T-helper 1 cell treated with Interleukin-12 subunit alpha and Interleukin-12 subunit beta and Interleukin-4 antibody, amounts not matched to agents 30 μg/mL and 1 μg/mL, for 36 hours (primary cell): ENCODE measurements at regions not wholly inside any gene's neighbourhood (a gene's known extent, or its start where the extent isn't known, plus 50 kb on each side); places are given as distances from the start of the nearest gene placed in this dataset.

Experiments used
- H3K27ac Mint-ChIP-seq: one replicate; pipeline ENCODE4 v1.8.0; 2021; ENCODE audit warnings: mild to moderate bottlenecking, mixed read lengths
- H3K27me3 Mint-ChIP-seq: one replicate; pipeline ENCODE4 v1.8.0; 2021; ENCODE audit warnings: low read depth, mixed read lengths
- H3K36me3 Mint-ChIP-seq: one replicate; pipeline ENCODE4 v1.8.0; 2021; ENCODE audit warnings: low read depth, mixed read lengths
- H3K4me1 Mint-ChIP-seq: one replicate; pipeline ENCODE4 v1.8.0; 2021; ENCODE audit warnings: low read depth, mixed read lengths
- H3K4me3 Mint-ChIP-seq: one replicate; pipeline ENCODE4 v1.8.0; 2021; ENCODE audit warnings: mild to moderate bottlenecking, moderate library complexity, mixed read lengths
- H3K9me3 Mint-ChIP-seq: one replicate; pipeline ENCODE4 v1.8.0; 2021; ENCODE audit warnings: mixed read lengths

GRCh38 chr1:38455829-38456530 is 403.6 kb downstream of the RRAGC start:
- no peaks in the 10 kb centered on the region for H3K4me1 Mint-ChIP-seq
- H3K9me3 Mint-ChIP-seq, result no peaks in the 10 kb centered on the region
- H3K36me3 Mint-ChIP-seq, result no peaks in the 10 kb centered on the region
- H3K4me3 Mint-ChIP-seq, result no peak overlapping the region
- H3K27me3 Mint-ChIP-seq, result peaks cover 8% of the 10 kb centered on the region
- H3K27ac Mint-ChIP-seq, result no peak overlapping the region

GRCh38 chr1:38454749-38455441 is 404.7 kb downstream of the RRAGC start:
- peaks cover 7% of the 10 kb centered on the region for H3K27me3 Mint-ChIP-seq
- no peaks in the 10 kb centered on the region for H3K4me1 Mint-ChIP-seq
- no peak overlapping the region for H3K4me3 Mint-ChIP-seq

GRCh38 chr1:38454236-38454635 is 405.3 kb downstream of the RRAGC start:
- H3K27ac Mint-ChIP-seq, result no peak overlapping the region
- H3K9me3 Mint-ChIP-seq, result no peaks in the 10 kb centered on the region
- H3K27me3 Mint-ChIP-seq, result peaks cover 7% of the 10 kb centered on the region
- H3K36me3 Mint-ChIP-seq, result no peaks in the 10 kb centered on the region
- H3K4me1 Mint-ChIP-seq, result no peaks in the 10 kb centered on the region
- no peak overlapping the region for H3K4me3 Mint-ChIP-seq

More at GRCh38 chr1:38454749-38455441, 404.7 kb downstream of the RRAGC start:
- H3K27ac Mint-ChIP-seq, result no peak overlapping the region
- H3K9me3 Mint-ChIP-seq, result no peaks in the 10 kb centered on the region
- H3K36me3 Mint-ChIP-seq, result no peaks in the 10 kb centered on the region

DNA sequence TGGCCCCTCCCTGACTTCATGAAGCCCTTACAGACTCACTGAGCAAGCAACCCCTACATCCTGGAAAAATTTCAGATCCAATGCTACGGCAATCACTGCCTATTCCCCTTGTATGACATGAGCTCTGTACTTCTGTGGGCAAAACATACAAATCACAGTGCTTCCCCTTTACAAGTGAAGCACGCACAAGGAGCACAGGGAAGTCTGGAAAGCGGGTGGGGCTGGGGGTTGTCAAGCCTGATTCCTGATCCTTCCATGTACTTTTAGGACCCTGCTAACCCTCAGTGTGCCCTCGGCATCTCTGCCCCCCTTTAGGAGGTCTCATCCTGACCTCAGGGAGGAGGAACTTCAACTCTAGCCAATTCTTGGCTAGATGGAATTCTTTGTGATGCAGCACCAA is 405.7 kb upstream of the POU3F1 start:
- no peaks in the 10 kb centered on the region for H3K27me3 Mint-ChIP-seq
- no peaks in the 10 kb centered on the region for H3K9me3 Mint-ChIP-seq
- H3K36me3 Mint-ChIP-seq, result no peaks in the 10 kb centered on the region
- H3K4me1 Mint-ChIP-seq, result no peaks in the 10 kb centered on the region
- H3K4me3 Mint-ChIP-seq, result no peak overlapping the region
- H3K27ac Mint-ChIP-seq, result no peak overlapping the region

GRCh38 chr1:38451541-38451993 is 405.0 kb upstream of the POU3F1 start:
- H3K27ac Mint-ChIP-seq, result no peak overlapping the region
- H3K4me1 Mint-ChIP-seq, result no peaks in the 10 kb centered on the region
- H3K27me3 Mint-ChIP-seq, result no peaks in the 10 kb centered on the region
- no peak overlapping the region for H3K4me3 Mint-ChIP-seq
- H3K9me3 Mint-ChIP-seq, result no peaks in the 10 kb centered on the region
- no peaks in the 10 kb centered on the region for H3K36me3 Mint-ChIP-seq

GRCh38 chr1:38448893-38449292 is 402.3 kb upstream of the POU3F1 start:
- no peak overlapping the region for H3K27ac Mint-ChIP-seq
- H3K27me3 Mint-ChIP-seq, result no peaks in the 10 kb centered on the region
- no peaks in the 10 kb centered on the region for H3K36me3 Mint-ChIP-seq
- no peak overlapping the region for H3K4me3 Mint-ChIP-seq
- H3K9me3 Mint-ChIP-seq, result no peaks in the 10 kb centered on the region
- no peaks in the 10 kb centered on the region for H3K4me1 Mint-ChIP-seq

GRCh38 chr1:38446936-38447335 is 400.3 kb upstream of the POU3F1 start:
- Mint-ChIP-seq H3K4me3 (no peak overlapping the region), H3K27ac (no peak overlapping the region), H3K4me1 (no peaks in the 10 kb centered on the region), H3K27me3 (peaks cover 11% of the 10 kb centered on the region), H3K9me3 (peaks cover under 1% of the 10 kb centered on the region), H3K36me3 (no peaks in the 10 kb centered on the region)

DNA sequence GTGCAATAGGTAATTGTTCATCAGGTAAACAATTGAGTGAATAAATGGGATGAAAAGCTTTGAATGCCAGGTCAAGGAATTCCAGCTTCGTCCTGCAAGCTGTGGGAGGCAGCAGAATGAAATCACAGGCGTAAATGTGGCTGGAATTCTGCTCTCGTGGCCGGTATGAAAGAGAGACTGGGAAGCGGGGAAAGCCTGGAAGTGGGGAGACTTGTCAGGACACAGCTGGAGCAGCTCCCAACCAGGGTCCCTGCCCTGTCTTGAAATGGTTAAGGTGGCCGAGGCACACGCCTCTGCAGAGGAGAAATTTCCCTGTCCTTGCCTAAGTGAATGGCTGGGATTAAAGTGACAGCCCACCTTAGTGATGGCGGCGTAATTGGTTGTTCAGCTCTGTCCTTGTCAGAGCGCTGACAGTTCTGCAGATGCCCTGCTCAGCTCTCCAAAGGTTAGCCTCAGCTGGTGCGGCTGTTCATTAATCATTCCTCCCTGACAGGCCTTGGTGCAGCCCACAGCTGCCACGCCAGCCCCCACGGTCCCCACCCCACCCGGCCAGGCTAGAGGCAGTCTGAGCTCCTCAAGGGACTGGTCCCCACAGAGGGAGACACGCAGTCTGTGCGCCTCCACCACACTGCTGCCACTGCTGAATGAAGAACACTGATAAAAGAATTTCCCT is 398.3 kb upstream of the POU3F1 start:
- H3K36me3 Mint-ChIP-seq, result peaks cover 2% of the 10 kb centered on the region
- H3K4me3 Mint-ChIP-seq, result no peak overlapping the region
- H3K27ac Mint-ChIP-seq, result no peak overlapping the region
- peaks cover 10% of the 10 kb centered on the region for H3K9me3 Mint-ChIP-seq
- no peaks in the 10 kb centered on the region for H3K4me1 Mint-ChIP-seq
- peaks cover 28% of the 10 kb centered on the region for H3K27me3 Mint-ChIP-seq

GRCh38 chr1:38444311-38444710 is 397.7 kb upstream of the POU3F1 start:
- H3K36me3 Mint-ChIP-seq, result peaks cover 2% of the 10 kb centered on the region
- H3K27ac Mint-ChIP-seq, result no peak overlapping the region
- H3K27me3 Mint-ChIP-seq, result peaks cover 28% of the 10 kb centered on the region
- H3K4me1 Mint-ChIP-seq, result no peaks in the 10 kb centered on the region
- H3K4me3 Mint-ChIP-seq, result no peak overlapping the region
- peaks cover 10% of the 10 kb centered on the region for H3K9me3 Mint-ChIP-seq

GRCh38 chr1:38440402-38440801 is 393.8 kb upstream of the POU3F1 start:
- peaks cover 38% of the 10 kb centered on the region for H3K27me3 Mint-ChIP-seq
- H3K36me3 Mint-ChIP-seq, result peaks cover 2% of the 10 kb centered on the region
- no peak overlapping the region for H3K4me3 Mint-ChIP-seq
- no peak overlapping the region for H3K27ac Mint-ChIP-seq
- peaks cover 10% of the 10 kb centered on the region for H3K9me3 Mint-ChIP-seq
- H3K4me1 Mint-ChIP-seq, result no peaks in the 10 kb centered on the region

GRCh38 chr1:38436749-38437148 is 390.2 kb upstream of the POU3F1 start:
- H3K4me1 Mint-ChIP-seq, result no peaks in the 10 kb centered on the region
- H3K9me3 Mint-ChIP-seq, result peaks cover 7% of the 10 kb centered on the region
- peaks cover 2% of the 10 kb centered on the region for H3K36me3 Mint-ChIP-seq
- peaks cover 29% of the 10 kb centered on the region for H3K27me3 Mint-ChIP-seq
- no peak overlapping the region for H3K4me3 Mint-ChIP-seq
- H3K27ac Mint-ChIP-seq, result no peak overlapping the region

- no peak overlapping the region for H3K27ac Mint-ChIP-seq
- H3K4me3 Mint-ChIP-seq, result no peak overlapping the region
- peaks cover 2% of the 10 kb centered on the region for H3K36me3 Mint-ChIP-seq
- no peaks in the 10 kb centered on the region for H3K4me1 Mint-ChIP-seq
- peaks cover 22% of the 10 kb centered on the region for H3K27me3 Mint-ChIP-seq
- peaks cover 7% of the 10 kb centered on the region for H3K9me3 Mint-ChIP-seq
Observed at GRCh38 chr1:38436006-38436405, 389.4 kb upstream of the POU3F1 start.

GRCh38 chr1:38433084-38433722 is 386.6 kb upstream of the POU3F1 start:
- Mint-ChIP-seq H3K27ac (no peak overlapping the region), H3K4me3 (no peak overlapping the region), H3K36me3 (no peaks in the 10 kb centered on the region), H3K27me3 (peaks cover 10% of the 10 kb centered on the region), H3K9me3 (no peaks in the 10 kb centered on the region), H3K4me1 (no peaks in the 10 kb centered on the region)

- Mint-ChIP-seq H3K36me3 (no peaks in the 10 kb centered on the region), H3K9me3 (no peaks in the 10 kb centered on the region), H3K4me1 (no peaks in the 10 kb centered on the region), H3K4me3 (no peak overlapping the region), H3K27me3 (peaks cover 7% of the 10 kb centered on the region), H3K27ac (no peak overlapping the region)
Observed at GRCh38 chr1:38431535-38432376, 385.2 kb upstream of the POU3F1 start.
